GM12875 (cell line): ENCODE measurements at regions not wholly inside any gene's neighbourhood (a gene's known extent, or its start where the extent isn't known, plus 50 kb on each side); places are given as distances from the start of the nearest gene placed in this dataset.

ENCODE experiments used
- H3K4me3 ChIP-seq: one replicate; pipeline ENCODE4 v1.5.1; 2011; ENCODE audit warnings: low read depth, low read length, control low read depth
- CTCF ChIP-seq: IDR thresholded peaks from 2 replicates; pipeline ENCODE4 v1.5.1; 2011; ENCODE audit warnings: low read depth, mild to moderate bottlenecking, control low read depth, inconsistent platforms, low read length, moderate library complexity, borderline replicate concordance; ENCODE audit not compliant: insufficient read depth

DNA sequence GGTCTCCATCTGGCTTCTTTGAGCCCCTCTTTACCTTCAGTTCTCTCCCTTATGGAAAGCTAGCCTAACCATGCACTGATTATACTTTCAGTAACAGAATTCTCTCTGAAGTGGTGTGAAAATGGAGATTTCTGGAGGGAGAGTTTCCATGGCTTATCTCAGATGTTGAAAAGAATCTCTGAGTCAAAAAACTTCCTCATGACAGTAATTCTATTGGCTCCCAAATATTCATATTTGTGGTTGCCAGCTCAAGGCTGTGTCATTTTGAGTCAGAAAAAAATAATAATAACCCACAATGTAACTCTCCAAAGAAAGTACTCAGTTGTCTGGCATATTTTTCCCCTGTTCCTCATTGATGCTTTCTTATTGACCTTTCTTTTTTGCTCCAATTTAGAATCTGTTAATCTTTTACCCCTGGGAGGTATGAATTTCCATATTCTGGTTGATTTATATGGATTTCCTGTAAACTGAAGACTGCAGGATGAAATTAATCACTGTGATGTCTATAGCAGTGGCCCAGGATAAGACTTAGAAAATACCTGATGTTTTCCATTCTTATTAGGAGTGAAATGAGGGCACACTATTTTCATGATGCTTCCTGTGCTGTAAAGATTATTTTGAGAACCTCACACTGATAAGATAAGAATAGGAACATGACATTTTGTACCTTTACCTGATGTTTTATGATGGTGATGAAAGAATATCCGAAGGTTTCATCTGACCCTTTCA, 149.5 kb upstream of the EPHA3 start:
- no peak for TF ChIP-seq CTCF

GRCh38 chr3:88960019-88960418, 147.4 kb upstream of the EPHA3 start:
- no peak for TF ChIP-seq CTCF
- H3K4me3 ChIP-seq: no peak overlapping the region

More for the DNA sequence above, 149.5 kb upstream of the EPHA3 start:
- no peak overlapping the region for H3K4me3 ChIP-seq

GRCh38 chr3:88963003-88963402, 144.4 kb upstream of the EPHA3 start:
- H3K4me3 ChIP-seq: no peak overlapping the region
- TF ChIP-seq CTCF: no peak

GRCh38 chr3:88979760-88980159, 127.7 kb upstream of the EPHA3 start:
- no peak for TF ChIP-seq CTCF
- no peak overlapping the region for H3K4me3 ChIP-seq

GRCh38 chr3:88983458-88983857, 124.0 kb upstream of the EPHA3 start:
- no peak for TF ChIP-seq CTCF
- H3K4me3 ChIP-seq: no peak overlapping the region

DNA sequence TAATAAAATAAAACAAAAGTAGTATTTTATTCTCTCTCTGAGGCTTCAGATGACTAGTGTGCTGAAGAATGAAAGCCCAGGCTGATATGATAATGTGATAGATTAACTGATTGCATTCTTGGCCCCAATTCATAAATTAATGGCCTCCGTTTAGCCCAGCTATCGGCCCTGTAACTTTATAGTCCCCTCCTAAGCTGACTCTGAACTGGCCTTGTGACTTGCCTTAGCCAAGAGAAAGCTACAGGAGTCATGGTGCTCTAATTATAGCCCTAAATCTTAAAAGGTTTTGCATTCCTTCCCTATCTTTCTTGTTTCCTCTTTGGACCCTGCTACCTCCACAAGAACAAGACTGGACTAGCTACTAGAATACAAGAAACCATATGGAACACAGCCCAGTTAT, 123.2 kb upstream of the EPHA3 start:
- no peak for TF ChIP-seq CTCF
- no peak overlapping the region for H3K4me3 ChIP-seq

DNA sequence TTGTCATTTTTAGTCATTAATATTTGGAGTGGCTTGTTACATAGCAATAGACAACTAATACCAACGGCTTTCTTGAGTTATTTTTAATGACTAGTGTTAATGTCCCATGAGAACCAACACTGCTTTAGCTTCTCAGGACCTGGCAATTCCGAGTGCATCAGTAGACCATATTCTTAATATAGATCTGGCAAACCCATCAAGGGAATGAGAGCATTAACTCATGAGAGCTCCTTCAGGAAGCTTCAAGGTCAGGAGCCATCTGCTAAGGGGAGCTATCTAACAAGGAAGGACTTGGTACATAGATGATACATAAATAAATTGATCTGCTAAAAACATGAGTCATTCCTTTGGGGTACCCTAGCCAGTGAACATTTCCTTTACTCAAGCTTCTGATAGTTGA, 122.6 kb upstream of the EPHA3 start:
- no peak for TF ChIP-seq CTCF
- no peak overlapping the region for H3K4me3 ChIP-seq
